Suppressor macrophage treated with lipopolysaccharide for 1 hour (primary cell): ENCODE measurements at regions not wholly inside any gene's neighbourhood (a gene's known extent, or its start where the extent isn't known, plus 50 kb on each side); places are given as distances from the start of the nearest gene placed in this dataset.
A peak's percentile ranks its signal among the peaks of the same experiment; 100 is the strongest.

Experiments
- DNase-seq, 3 donors: peaks; one replicate each; pipeline ENCODE4 v3.0.0-alpha.2; 2020 to 2022

DNA sequence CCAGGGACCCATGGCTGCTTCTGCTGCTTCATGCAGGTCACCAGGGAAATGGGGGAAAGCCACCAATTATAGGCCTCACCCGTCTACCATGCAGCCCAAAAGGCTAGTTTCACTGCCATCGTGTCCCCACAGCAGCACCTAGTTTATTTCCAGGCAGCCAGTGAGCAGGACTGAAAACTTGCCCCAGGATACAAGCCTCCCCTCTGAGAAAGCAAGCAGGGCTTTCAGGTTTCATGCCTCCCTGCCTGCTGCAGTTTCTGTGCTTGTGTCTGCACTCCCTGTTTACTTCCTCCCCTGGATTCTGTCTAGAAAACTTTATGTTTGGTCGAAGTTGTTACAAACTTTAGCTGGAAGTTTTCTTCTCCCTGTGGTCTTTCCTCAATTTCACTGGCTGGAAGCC is 319.1 kb downstream of the ANXA1 start:
- DNase-seq = no peak

DNA sequence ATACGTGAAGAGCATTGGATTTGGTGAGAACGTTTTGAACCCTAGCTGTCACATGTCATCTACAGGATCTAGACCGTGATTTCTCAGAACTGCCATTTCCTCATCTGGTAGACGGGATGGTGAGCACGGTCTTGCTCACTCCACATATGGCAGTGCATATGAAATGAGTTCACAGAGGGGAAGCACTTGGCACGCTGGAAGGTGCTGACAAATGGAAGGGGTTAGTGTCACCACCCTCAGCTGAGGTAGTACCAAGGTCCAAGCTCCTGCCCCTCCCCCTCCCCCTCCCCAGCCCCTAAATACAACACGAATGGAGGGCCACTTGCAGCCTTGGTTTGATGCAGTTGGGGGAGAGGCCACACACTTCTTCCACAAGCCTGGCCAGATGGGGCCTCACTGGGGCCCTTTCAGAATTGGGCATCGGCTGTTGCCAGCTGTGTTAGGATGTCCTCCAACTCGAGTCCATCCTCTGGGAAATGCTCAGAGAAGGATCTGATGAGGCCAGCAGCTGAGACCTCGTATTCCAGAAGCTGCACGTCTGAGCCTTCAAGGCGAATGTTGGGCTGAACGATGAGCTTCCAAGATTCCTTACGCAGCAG is 322.4 kb downstream of the ANXA1 start:
- DNase-seq = no peak

DNA sequence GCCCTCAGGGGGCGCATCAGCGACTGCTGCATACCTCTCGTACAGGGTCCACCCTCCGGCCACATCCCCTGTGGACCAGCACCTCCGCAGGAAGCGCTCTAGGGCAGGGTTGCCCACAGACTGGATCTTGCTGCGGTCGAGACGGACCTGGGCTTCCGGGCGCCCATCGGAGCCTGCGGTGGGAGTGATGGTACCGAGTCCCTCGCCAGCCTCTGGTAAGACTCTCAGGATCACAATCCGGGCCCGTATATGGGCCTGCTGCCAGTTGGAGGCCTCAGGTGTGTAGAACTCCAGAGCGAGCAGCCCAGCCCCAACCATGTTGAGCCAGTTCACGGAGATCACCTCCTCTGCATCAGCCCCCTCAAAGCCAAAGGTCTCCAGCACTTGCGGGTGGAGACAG is 323.0 kb downstream of the ANXA1 start:
- DNase-seq = no peak

DNA sequence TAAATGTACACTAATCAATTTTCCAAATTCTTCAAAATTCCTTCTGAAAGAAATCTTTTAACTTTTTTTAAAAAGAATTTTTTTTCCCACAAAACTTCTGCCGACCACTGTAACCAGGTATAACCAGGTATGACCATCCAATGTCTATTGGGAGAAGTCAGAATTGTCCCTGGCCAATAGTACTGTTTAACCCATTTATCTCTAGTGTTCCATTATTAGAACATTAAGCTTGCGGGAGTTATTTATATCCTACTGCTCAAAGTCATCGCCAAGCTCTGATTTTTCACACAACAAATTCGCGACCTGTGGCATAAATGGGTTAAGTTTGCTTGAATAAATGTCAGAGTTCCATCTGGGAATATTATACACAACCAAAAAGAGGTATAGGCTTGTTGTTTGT is 343.2 kb downstream of the ANXA1 start:
- DNase-seq = no peak

DNA sequence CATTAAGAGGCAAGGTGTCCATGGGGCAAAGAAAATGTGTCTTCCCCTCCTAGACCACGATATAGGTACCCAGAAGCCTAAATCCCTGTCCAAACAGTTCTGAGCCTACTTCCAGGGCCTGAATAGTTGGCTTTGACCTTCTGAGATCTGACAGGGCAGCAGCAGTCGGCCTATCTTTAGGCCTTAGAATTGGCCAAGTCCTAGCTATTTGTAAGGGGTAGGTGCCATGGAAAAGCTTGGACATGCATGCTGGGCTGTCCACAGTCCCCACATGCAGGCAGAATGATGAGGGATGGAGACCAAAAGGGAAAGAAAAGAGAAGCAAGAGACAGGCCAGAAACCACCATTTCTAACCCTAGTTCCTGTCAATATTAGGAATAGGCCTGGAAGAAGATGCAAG is 346.1 kb downstream of the ANXA1 start:
- no peak for DNase-seq

DNA sequence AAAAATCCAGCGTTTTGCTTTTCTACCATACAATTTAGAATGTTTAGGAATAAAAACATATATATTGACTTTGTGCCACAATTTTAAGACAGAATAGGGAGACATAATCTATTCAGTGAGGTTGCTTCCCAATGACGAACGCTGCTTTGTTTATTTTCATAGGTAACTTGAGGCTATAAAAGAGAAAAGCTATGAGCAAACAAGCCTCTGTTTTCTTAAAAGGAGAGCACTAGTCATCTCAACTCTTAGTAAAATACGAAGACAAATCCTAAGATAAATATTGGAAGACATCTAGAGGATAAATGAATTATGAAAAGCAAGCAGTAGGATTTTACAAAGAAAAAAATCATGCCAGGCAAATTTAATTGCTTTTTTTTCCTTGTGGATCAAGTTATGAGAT is 363.6 kb downstream of the ANXA1 start:
- no peak for DNase-seq

DNA sequence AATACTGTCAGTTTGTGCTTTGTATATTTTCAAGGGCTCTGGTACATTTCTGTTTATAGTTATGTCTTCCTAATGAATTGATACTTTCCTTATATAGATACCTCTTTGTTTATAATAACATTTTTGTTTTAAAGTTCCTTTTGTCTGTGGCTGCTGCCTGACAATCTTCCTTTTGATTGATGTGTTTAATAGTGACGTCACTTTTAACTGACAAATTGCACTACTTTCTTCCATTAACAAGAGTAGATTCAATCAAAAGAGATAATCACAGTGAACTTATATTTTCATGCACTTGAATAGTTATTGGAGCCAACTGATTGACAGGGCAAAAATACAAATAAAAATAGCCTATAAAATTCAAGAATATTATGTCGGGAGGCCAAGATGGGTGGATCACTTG is 371.7 kb downstream of the ANXA1 start:
- no peak for DNase-seq

DNA sequence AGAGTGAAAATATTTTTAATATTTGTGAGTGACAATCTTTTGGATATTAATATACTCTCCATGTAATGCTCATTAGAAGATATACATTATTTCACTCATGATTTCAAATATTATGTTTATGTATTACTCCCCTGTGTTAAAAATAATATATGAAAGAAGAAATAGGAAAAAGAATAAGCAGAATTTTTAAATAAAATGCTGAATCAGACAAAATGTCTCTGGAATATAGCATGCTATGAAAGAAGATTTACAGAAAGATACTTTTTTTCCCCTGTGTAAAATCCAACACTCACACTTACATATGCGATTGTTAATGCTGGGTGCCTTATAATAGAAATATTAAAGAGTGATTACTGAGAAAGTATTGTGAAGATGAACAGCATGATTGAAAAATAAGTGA is 373.7 kb downstream of the ANXA1 start:
- no peak for DNase-seq

DNA sequence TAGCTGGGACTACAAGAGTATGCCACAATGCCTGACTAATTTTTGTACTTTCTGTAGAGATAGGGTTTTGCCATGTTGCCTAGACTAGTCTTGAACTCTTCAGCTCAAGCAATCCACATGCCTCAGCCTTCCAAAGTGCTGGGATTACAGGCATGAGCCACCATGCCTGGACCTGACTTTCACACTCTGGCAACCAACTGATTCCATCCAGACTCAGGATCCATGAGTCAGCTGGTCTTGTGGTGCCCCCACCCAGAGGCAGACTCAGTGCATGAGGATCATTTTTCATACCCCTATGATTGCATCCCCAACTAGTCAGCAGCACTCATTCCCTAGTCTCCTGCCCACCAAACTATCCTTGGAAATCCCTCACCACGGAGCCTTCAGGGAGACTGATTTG is 375.9 kb downstream of the ANXA1 start:
- DNase-seq = no peak

DNA sequence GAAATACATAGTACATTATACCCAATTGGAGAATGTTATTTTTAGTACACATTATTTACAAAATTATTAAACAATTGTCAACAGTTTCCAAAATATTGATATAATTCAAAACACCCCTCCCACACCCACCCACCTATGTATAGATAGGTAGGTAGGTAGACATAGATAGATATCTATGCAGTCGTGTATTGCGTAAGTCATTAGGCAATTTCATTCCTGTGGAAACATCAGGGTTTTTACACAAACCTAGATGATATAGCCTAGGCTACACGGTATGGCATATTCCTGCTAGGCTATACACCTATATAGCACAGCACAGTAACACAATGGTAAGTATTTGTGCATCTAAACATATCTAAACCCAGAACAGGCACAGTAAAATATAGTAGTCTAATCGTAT is 377.3 kb downstream of the ANXA1 start:
- no peak for DNase-seq

DNA sequence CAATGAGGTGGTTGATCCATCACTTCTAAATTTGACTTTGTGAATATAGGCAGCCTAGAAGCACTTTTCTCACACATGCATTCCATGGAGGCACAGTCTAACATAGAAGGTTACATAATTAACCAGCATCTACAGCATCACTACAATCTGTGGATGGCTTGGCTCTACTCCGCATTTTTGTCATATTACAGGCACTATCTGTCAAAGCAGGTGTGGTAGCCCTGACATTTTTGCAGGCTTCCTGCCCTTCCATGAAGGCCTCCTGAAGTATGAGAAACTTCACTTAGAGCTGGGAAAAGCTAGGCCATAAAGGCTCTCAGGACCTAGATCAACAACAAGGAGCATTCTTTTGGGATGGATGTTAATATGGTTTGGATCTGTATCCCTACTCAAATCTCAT is 378.0 kb downstream of the ANXA1 start:
- no peak for DNase-seq

DNA sequence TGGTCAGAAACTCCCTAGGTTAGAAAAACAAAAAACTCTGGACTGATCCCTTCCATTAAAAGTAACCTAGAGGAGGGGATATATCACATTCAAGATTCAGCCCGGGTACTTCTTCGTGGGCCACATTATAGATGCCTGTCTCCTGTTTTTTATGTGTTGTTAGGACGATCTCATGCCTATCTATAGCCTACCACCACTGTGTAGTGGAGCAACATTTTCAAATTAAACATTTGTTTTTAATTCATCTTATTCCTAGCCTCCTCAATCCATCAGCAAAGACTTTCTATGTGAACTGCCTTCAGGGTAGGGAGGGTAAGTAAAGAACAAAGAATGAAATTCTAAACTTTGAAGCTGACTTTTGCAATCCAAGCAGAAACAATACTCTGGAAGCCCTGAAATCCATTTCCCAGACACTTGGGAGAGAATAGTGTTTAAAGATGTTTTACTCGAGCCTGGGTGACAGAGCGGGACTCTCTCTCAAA is 379.4 kb downstream of the ANXA1 start:
- DNase-seq = no peak

DNA sequence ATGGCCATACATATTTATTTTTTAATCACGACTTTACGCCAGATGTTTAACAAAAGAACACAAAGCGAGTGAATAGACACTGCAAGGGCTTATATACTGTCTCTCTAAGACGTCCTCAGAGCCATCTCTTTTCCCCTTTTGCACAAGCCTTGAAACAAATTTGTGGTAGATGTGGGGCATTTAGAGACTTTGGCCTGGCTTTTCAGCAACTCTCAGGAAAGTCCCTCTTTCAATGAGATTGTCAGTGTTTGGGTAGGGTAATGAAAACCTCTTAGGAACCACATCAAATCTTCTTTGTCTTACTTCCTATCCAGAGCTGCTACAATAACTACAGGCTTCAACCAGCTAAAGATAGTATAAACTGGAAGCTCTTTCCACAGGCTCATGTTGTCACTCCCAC is 380.0 kb downstream of the ANXA1 start:
- no peak for DNase-seq

DNA sequence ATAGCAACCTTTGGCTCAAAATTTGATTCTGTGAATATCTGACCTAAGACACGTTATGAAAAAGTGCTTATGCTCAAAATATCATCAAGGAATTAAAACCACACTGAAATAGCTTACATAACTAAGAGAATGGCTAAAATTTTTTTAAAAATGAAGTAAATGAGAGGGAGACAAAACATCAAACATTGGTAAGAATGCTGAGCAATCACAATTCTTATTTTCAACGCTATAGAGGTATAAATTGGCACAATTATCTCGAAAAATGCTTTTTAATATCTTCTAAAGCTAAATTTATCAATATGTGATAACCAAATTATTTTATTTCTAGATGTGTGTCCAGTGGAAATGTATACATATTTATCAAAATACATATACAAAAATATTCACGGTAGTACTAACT is 381.3 kb downstream of the ANXA1 start:
- no peak for DNase-seq

DNA sequence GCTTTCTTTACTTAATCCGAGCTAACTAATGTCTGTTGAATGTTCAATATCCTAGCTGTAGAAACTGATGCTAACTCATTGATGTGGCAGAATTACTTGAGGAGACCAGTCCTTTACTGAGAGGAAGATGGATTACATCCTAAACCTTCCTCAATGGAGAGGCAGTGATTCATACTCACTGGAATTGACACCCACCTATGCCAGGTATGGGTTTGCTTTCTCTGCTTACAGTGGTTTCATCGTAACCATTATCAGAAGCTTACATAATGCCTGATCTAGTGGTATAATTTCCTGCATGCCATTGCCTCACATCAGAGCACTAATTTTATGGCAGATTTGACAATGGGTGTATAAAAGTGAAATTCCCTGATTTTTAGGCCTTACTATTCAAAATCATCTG is 384.7 kb downstream of the ANXA1 start:
- no peak for DNase-seq

DNA sequence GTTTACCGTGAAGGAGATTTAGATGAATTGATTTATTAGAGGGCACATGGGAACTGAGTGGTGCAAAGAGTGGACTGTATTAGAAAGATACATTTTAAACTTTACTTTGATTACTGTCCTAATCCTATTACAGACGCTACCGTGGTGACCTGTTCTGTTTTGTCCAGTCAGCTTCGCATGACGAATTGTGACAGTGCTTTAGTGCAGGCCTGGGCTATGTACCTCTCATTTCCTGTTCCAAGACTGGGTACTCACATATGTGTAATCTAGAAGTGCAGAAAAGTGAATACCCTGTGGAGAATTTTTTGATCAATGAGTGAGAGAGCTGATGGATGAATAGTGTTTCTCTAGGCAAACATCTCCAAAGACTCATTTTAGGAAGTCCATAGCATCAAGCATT is 385.9 kb downstream of the ANXA1 start:
- DNase-seq = no peak

DNA sequence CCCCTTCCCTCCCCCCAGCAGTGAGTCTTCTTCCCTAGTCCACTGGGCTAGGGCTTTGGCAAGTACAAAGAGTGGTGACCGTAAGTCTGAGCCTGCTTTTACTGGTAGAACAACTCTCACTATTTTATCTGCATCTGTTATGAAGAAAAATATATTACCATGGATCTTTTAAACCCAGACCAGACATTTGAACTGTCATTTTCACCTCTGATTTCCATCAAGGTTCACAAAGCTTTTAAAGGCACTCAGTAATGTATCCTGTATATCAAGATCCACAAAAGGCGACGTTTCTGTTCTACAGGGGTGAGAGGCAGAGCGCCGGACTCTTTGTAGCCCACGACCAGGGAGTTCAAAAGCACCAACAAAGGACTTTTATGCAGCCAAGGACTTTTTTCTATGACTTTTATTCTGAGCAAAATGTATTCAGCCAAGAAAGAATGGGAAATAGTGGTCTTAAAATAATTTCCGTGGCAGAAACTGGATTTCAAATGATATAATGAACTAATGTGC is 388.3 kb downstream of the ANXA1 start:
- DNase-seq = no peak

DNA sequence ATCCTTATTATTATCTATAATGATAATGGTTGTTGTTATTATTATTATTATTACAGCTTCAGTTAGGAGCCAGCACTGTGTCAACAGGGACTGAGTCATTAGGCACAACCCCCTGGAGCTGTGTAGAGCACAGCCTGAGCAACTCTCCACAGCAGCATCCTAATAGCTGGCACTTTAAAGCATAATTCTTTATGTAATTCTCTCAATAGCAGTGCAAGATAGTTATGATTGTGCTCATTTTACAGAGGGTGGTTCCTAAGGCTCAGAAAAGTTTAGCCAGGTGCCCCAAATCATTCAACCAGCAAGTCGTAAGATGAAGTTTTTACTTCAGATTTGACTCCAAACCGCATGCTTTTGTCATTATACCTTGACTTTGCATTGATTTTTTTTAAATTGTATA is 390.3 kb downstream of the ANXA1 start:
- no peak for DNase-seq

DNA sequence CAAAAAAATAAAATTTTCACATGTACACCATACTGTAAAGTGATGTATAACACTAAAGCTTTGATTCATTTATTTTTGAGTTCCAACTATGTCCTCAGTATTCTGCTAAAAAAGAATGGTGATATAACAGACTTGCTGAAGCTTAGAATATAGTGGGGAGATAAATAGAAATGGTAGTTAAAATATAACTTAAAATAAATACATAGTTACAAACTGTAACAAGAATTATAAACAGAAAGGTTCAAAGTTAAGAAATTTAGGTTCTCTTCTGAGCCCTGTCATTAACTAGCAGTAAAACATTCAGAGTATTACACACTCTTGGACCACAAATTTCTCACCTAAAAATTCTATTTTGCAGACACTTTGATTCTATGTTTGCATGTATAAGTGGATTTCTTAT is 392.1 kb downstream of the ANXA1 start:
- no peak for DNase-seq

DNA sequence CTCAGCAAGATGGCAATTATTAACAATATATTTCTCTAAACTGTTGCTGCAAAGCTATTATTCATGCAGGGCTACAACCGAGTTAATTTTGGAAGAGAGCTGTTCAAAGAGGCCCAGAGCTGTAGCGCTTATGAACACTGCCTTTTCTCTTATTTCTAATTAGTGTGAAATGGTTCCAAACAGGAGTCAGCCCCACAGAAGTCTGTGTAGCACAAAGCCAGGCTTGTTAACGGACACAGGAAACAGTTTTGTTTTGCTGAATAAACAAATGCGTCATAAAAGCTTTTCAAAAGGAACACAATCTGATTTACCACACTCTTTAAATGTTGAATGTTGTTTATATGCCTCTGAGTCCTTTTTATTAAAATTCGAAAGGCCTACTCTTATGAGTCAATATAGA is 396.5 kb downstream of the ANXA1 start:
- no peak for DNase-seq

DNA sequence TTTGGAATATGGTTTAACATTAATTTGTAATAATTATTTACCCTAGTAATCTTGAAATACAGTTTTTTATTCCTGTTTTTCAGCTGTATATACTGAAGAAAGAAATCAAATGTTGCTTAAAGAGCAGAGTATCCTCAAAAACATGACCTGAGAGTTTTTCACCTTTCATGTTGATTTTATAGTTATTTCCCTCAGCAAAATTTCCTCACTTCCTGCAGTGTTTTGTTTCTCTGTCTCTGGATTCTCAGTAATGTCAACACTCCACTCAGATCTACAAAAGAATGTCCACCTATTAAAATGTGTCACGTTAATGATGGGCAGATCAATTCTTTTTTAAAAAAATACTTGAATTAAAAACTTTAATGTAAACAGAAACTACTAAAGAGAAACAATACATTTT is 398.3 kb downstream of the ANXA1 start:
- no peak for DNase-seq

DNA sequence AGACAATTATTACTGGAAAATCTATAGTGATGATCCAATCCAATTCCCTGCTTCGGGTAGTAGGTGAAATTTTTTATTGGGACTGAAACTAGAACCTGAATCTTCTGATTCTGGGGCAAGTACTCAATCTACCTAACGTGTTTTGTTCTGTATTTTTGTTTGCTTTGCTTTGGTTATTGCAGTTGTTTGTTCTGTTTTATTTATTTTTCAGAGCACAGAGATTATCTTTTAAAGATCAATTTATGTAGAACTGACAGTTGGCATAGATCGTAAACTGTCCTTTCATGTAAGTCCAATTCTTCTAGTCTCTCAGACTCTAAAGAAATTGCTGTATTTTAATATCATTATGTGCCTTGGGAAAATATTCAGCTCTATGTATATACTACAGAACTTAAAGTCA is 401.6 kb downstream of the ANXA1 start:
- DNase-seq = no peak

DNA sequence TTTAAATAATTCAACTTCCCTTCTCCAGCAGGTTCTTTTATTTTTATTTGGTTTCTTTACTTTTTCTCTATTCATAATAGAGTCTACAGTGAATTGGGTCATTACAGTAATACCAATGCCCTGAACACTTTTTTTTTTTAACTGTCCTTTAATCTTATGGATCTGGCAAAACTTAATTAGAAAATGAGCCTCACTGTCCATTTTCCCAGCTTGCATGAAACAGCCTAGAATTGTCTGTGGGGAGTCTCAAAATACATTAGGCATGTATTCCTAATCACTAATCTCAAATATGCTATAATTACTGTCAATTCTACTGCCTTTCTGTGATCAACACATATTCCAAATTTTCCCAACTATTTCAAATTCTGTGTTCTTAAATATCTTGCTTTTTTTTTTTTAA is 406.8 kb downstream of the ANXA1 start:
- DNase-seq = no peak

DNA sequence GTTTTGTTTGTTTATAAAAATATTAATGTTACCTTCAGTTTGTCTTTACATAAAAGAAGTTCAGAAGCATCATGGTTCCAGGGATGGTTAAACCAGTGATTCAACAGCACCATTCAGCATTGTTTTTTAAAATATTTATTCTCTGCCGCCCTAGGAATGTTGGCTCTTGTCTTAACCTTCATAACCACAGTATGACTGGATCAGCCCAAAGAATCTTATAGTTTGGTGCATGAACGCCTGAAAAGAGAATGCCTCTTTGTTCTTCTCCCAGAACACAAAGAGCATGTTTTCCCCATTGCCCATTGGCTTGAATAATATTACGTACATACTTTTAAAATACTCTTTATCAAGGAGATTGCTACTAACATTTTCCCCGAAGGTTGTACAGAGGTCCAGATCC is 413.4 kb downstream of the ANXA1 start:
- DNase-seq = no peak

DNA sequence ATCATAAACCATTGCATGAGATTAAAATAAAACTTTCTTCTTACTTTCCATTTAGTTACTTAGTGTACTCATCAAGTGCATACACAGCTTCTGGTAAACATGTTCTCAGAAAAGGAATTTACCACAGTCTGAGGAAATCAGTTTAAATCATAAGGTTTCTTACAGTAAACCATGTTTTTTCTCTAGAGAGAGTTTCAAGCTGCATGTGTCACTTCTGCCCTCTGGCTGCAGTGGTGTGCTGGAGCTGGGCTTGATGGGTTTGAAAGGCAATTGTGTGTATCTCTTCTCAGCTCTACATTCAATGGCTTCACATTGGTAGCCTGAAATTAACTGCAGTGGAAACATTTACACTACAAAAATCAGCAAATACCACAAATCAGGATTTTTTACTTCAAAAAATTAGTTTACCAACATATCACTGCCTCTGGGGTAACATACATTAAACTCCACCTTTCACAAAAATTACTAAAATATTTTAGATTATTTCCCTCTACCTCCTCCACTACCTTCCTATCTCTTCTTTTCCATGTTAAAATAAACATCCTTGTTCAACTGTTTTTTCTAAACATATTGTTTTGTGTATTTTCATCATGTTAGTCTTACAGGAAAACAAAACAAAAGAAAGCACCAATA is 414.3 kb downstream of the ANXA1 start:
- peak in 2 of 3 donors; percentile 32 to 35 for DNase-seq
